DND-41 (cell line): ENCODE measurements at regions not wholly inside any gene's neighbourhood (a gene's known extent, or its start where the extent isn't known, plus 50 kb on each side); places are given as distances from the start of the nearest gene placed in this dataset.

Source experiments
- ATAC-seq: fragments of 200-7000 bp; cut with Tn5 transposase; 3 replicates; pipeline ENCODE4 v1.9.1; 2021; ENCODE audit warnings: low read depth; ENCODE audit not compliant: insufficient read depth
- DNase-seq: peaks from one replicate; pipeline ENCODE4 v3.0.0-alpha.2; 2020
- H2AFZ ChIP-seq: 2 replicates; pipeline ENCODE4 v1.6.0; 2012; ENCODE audit warnings: low read depth, low read length
- H3K27ac ChIP-seq: 2 replicates; pipeline ENCODE4 v1.5.1; 2012; ENCODE audit warnings: low read length, inconsistent platforms
- H3K27me3 ChIP-seq: fragments of 200-600 bp; sonication (generic); 2 replicates; pipeline ENCODE4 v1.6.0; 2012; ENCODE audit warnings: low read length, mild to moderate bottlenecking, inconsistent platforms; ENCODE audit not compliant: insufficient read depth, poor library complexity
- H3K36me3 ChIP-seq: 2 replicates; pipeline ENCODE4 v1.5.1; 2012; ENCODE audit warnings: low read length, inconsistent platforms; ENCODE audit not compliant: insufficient read depth
- H3K4me1 ChIP-seq: 2 replicates; pipeline ENCODE4 v1.5.1; 2012; ENCODE audit warnings: mild to moderate bottlenecking, low read length; ENCODE audit not compliant: insufficient read depth
- H3K4me2 ChIP-seq: 2 replicates; pipeline ENCODE4 v1.6.0; 2012; ENCODE audit warnings: mild to moderate bottlenecking, moderate library complexity, low read length, inconsistent platforms; ENCODE audit not compliant: insufficient read depth
- H3K4me3 ChIP-seq, 2 experiments: fragments of 200-600 bp in 1 of 2; shearing (Covaris generic) in 1 of 2; 2 replicates each; pipeline ENCODE4 v1.5.1; 2012 to 2016; ENCODE audit warnings: inconsistent platforms in 2 of 2, low read length in 2 of 2, mild to moderate bottlenecking in 2 of 2, low read depth in 1 of 2, moderate library complexity in 1 of 2
- H3K79me2 ChIP-seq: 2 replicates; pipeline ENCODE4 v1.6.0; 2012; ENCODE audit warnings: low read length, inconsistent platforms; ENCODE audit not compliant: insufficient read depth
- H3K9ac ChIP-seq: 2 replicates; pipeline ENCODE4 v1.6.0; 2012; ENCODE audit warnings: low read depth, mild to moderate bottlenecking, inconsistent platforms, low read length, moderate library complexity
- H3K9me3 ChIP-seq: 2 replicates; pipeline ENCODE4 v1.5.1; 2012; ENCODE audit warnings: low read length, moderate library complexity, mild to moderate bottlenecking, inconsistent platforms; ENCODE audit not compliant: insufficient read depth, severe bottlenecking
- H4K20me1 ChIP-seq: 2 replicates; pipeline ENCODE4 v1.6.0; 2012; ENCODE audit warnings: low read length; ENCODE audit not compliant: insufficient read depth
- EZH2 ChIP-seq: IDR thresholded peaks from 3 replicates; pipeline ENCODE4 v1.6.1; 2012; ENCODE audit warnings: borderline replicate concordance, low read depth, mild to moderate bottlenecking, moderate library complexity, low read length, inconsistent platforms; ENCODE audit not compliant: severe bottlenecking
- TF ChIP-seq, protein P1 (sequence below): IDR thresholded peaks from 2 replicates; pipeline ENCODE4 v1.5.1; 2012; ENCODE audit warnings: borderline replicate concordance, low read length, moderate library complexity, mild to moderate bottlenecking; ENCODE audit not compliant: poor library complexity, severe bottlenecking; ENCODE audit errors: extremely low read depth

- Histone ChIP-seq H3K36me3 (no peaks in the 10 kb centered on the region), H3K4me2 (no peak overlapping the region), H3K79me2 (no peaks in the 10 kb centered on the region), H3K9me3 (no peaks in the 10 kb centered on the region), H3K4me3 (no peak overlapping the region), H4K20me1 (no peaks in the 10 kb centered on the region), H3K27ac (no peak overlapping the region), H2AFZ (no peak overlapping the region), H3K9ac (no peak overlapping the region), H3K27me3 (no peaks in the 10 kb centered on the region), H3K4me1 (no peaks in the 10 kb centered on the region)
- TF ChIP-seq, protein P1, sequence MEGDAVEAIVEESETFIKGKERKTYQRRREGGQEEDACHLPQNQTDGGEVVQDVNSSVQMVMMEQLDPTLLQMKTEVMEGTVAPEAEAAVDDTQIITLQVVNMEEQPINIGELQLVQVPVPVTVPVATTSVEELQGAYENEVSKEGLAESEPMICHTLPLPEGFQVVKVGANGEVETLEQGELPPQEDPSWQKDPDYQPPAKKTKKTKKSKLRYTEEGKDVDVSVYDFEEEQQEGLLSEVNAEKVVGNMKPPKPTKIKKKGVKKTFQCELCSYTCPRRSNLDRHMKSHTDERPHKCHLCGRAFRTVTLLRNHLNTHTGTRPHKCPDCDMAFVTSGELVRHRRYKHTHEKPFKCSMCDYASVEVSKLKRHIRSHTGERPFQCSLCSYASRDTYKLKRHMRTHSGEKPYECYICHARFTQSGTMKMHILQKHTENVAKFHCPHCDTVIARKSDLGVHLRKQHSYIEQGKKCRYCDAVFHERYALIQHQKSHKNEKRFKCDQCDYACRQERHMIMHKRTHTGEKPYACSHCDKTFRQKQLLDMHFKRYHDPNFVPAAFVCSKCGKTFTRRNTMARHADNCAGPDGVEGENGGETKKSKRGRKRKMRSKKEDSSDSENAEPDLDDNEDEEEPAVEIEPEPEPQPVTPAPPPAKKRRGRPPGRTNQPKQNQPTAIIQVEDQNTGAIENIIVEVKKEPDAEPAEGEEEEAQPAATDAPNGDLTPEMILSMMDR = no peak
- no peak for TF ChIP-seq EZH2
- no peak for ATAC-seq
- no peak for DNase-seq
Measured at GRCh38 chr12:85664429-85664828, 171.8 kb downstream of the RASSF9 start.

DNA sequence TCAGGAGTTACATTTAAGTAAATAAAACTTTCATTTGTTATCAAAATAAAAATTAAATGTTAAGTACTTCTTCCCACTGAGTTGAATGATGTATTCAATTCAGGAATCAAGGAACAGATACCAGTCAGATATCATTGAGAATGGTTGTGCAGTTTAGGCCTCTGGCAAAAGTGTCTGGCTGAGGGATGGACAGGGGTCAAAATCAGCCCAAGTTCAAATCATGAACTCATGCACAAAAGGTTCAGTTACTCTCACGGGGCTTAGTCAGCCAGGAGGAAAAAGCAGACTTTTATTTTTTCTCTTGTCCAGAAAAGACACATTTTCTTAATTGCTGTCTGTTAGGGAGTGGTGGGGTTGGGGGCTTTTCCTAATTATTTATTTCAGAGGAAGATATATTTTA lies 166.3 kb downstream of the RASSF9 start:
- no peak overlapping the region for H3K4me3 ChIP-seq
- H3K36me3 ChIP-seq = no peaks in the 10 kb centered on the region
- no peaks in the 10 kb centered on the region for H4K20me1 ChIP-seq
- no peaks in the 10 kb centered on the region for H3K4me1 ChIP-seq
- DNase-seq = no peak
- ATAC-seq = no peak
- no peaks in the 10 kb centered on the region for H3K79me2 ChIP-seq
- H3K4me2 ChIP-seq = no peak overlapping the region
- no peak for TF ChIP-seq EZH2
- TF ChIP-seq, protein P1 = no peak
- no peak overlapping the region for H3K27ac ChIP-seq
- H3K9me3 ChIP-seq = peaks cover 5% of the 10 kb centered on the region
- no peak overlapping the region for H3K9ac ChIP-seq
- no peak overlapping the region for H2AFZ ChIP-seq
- H3K27me3 ChIP-seq = no peaks in the 10 kb centered on the region

DNA sequence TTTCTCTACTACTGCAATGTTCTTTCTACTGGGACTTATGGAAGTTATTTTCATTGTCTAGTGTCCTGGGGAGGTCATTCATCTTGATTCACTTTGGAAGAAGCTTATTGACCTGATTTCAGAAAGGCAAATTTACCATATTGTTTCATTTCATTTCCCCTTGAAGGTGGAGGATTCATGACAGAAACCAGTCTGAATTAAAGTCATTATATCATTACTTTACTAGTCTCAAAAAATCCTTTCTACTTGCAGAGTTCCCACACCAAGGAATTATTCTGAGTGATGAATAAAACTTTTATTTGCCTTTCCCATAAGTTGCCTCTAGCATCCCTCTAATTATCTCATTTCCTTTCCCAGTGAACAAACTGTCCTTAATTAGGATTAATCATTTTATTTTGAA lies 163.8 kb downstream of the RASSF9 start:
- no peak for ATAC-seq
- H3K4me3 ChIP-seq = no peak overlapping the region
- H3K9me3 ChIP-seq = peaks cover 5% of the 10 kb centered on the region
- H3K79me2 ChIP-seq = no peaks in the 10 kb centered on the region
- H3K36me3 ChIP-seq = no peaks in the 10 kb centered on the region
- H3K4me1 ChIP-seq = no peaks in the 10 kb centered on the region
- no peak overlapping the region for H2AFZ ChIP-seq
- H4K20me1 ChIP-seq = no peaks in the 10 kb centered on the region
- TF ChIP-seq, protein P1 = no peak
- TF ChIP-seq EZH2 = no peak
- H3K9ac ChIP-seq = no peak overlapping the region
- no peak overlapping the region for H3K4me2 ChIP-seq
- no peak overlapping the region for H3K27ac ChIP-seq
- H3K27me3 ChIP-seq = no peaks in the 10 kb centered on the region
- DNase-seq = no peak

DNA sequence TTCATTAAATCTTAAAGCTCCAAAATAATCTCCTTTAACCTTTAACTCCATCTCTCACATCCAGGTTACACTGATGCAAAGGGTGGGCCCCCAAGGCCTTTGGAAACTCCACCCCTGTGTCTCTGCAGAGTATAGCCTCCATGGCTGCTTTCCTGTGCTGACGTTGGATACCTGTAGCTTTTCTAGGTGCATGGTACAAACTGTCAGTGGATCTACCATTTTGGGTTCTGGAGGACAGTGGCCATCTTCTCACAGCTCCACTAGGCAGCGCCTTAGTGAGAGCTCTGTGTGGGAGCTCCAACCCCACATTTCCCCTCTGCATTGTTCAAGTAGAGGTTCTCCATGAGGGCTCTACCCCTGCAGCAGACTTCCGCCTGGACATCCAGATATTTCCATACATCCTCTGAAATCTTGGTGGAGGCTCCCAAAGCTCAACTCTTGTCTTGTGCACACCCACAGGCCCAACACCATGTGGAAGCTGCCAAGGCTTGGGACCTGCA lies 162.2 kb downstream of the RASSF9 start:
- Histone ChIP-seq H4K20me1 (no peaks in the 10 kb centered on the region), H3K9ac (no peak overlapping the region), H3K4me2 (no peak overlapping the region), H3K9me3 (peaks cover 5% of the 10 kb centered on the region), H3K27ac (no peak overlapping the region), H3K4me1 (no peaks in the 10 kb centered on the region), H3K36me3 (no peaks in the 10 kb centered on the region), H3K79me2 (no peaks in the 10 kb centered on the region), H3K27me3 (no peaks in the 10 kb centered on the region), H3K4me3 (no peak overlapping the region), H2AFZ (no peak overlapping the region)
- ATAC-seq (no peak), DNase-seq (no peak)
- TF ChIP-seq, protein P1 = no peak
- no peak for TF ChIP-seq EZH2
